ENCODE measurements at regions not wholly inside any gene's neighbourhood (a gene's known extent, or its start where the extent isn't known, plus 50 kb on each side); places are given as distances from the start of the nearest gene placed in this dataset.

GRCh38 chr16:59941594-59941993 is 1207.5 kb upstream of the GOT2 start:
- no peaks in the 10 kb centered on the region for H4K20me1 ChIP-seq (ENCODE audit: insufficient read depth)
- H3K4me2 ChIP-seq: no peak overlapping the region
- H3K4me1 ChIP-seq (ENCODE audit: control insufficient read depth in 1 of 2, insufficient read depth in 2 of 2, low read depth in 1 of 2, low read length in 1 of 2): no peaks in the 10 kb centered on the region
- no peak for DNase-seq
- no peaks in the 10 kb centered on the region for H3K27me3 ChIP-seq (ENCODE audit: insufficient read depth)
- H3K79me2 ChIP-seq (ENCODE audit: insufficient read depth): no peaks in the 10 kb centered on the region
- H3K36me3 ChIP-seq (replicated peaks in 1 of 2; ENCODE audit: control insufficient read depth in 1 of 2, insufficient read depth in 2 of 2, low read length in 1 of 2): no peaks in the 10 kb centered on the region
- H3F3A ChIP-seq (replicated peaks; ENCODE audit: insufficient read depth): no peaks in the 10 kb centered on the region
- H3K9me2 ChIP-seq: no peaks in the 10 kb centered on the region
- H3K9me3 ChIP-seq: peaks cover 4% of the 10 kb centered on the region; the same call in 1 of the 2 replicates
- POLR2A ChIA-PET: no interaction called here
- TF ChIP-seq FOXM1 (IDR thresholded peaks at IDR 0.05; ENCODE audit: low read depth) (no peak), USF1 (IDR thresholded peaks at IDR 0.05; ENCODE audit: borderline replicate concordance, low read depth) (no peak), RAD21 (IDR thresholded peaks at IDR 0.05; ENCODE audit: low read length) (no peak), MAX (IDR thresholded peaks at IDR 0.05; ENCODE audit: low read depth) (no peak), IRF3 (IDR thresholded peaks at IDR 0.05; ENCODE audit: low read depth, low read length) (no peak), GATA2 (CRISPR knock-in tag; IDR thresholded peaks at IDR 0.05) (no peak), SMC3 (IDR thresholded peaks at IDR 0.05; ENCODE audit: low read depth, low read length) (no peak), GABPA (IDR thresholded peaks at IDR 0.05; ENCODE audit: low read depth) (no peak), ELF1 (IDR thresholded peaks at IDR 0.05) (no peak), CTCF (IDR thresholded peaks at IDR 0.05) (no peak), MXI1 (IDR thresholded peaks at IDR 0.05; ENCODE audit: low read depth, low read length) (no peak), POLR2AphosphoS5 (IDR thresholded peaks at IDR 0.05; ENCODE audit: low read depth, low read length) (no peak), EP300 (IDR thresholded peaks at IDR 0.05; ENCODE audit: borderline replicate concordance in 1 of 2, low read depth in 1 of 2, low read length in 1 of 2) (no peak), PBX3 (IDR thresholded peaks at IDR 0.05) (no peak), MEF2A (IDR thresholded peaks at IDR 0.05; ENCODE audit: borderline replicate concordance, low read depth) (no peak), FOXJ3 (CRISPR knock-in tag; IDR thresholded peaks at IDR 0.05) (no peak)
- H3K9ac ChIP-seq: no peak overlapping the region
- no peak overlapping the region for H3K27ac ChIP-seq (ENCODE audit: low read depth in 2 of 2, low read length in 1 of 2)
- CTCF ChIA-PET: no interaction called here
- no peak overlapping the region for H2AFZ ChIP-seq (ENCODE audit: low read depth)
- H3K4me3 ChIP-seq (ENCODE audit: low read depth in 2 of 2, low read length in 1 of 2): no peak overlapping the region
- 21% methylated on average over 4 of the region's 4 CpGs for WGBS (ENCODE audit: low lambda C conversion rate)

Data from SK-N-SH (cell line).